Gastroesophageal sphincter (tissue), 4 donors: ENCODE measurements at regions not wholly inside any gene's neighbourhood (a gene's known extent, or its start where the extent isn't known, plus 50 kb on each side); places are given as distances from the start of the nearest gene placed in this dataset.
A peak's percentile ranks its signal among the peaks of the same experiment; 100 is the strongest.
"Not testable (repeated sequence)": the region's sequence is repeated elsewhere in the genome, so short reads cannot be mapped to it uniquely, and the experiment has no call there.

Source experiments
- ATAC-seq: fragments of 150-250 bp; one replicate; pipeline ENCODE4 v1.9.1; 2016; ENCODE audit warnings: mild to moderate bottlenecking, moderate library complexity
- H3K27ac ChIP-seq, 4 donors: fragments of 200-600 bp; sonication (generic) in 3 of 4; 1 replicate in 3 of 4; 2 replicates in 1 of 4; pipeline ENCODE4 v1.5.1; 2016 to 2019
- H3K27me3 ChIP-seq: fragments of 200-600 bp; sonication (generic); one replicate; pipeline ENCODE4 v1.5.1; 2019
- H3K36me3 ChIP-seq, 2 donors: fragments of 200-600 bp; sonication (generic); one replicate each; pipeline ENCODE4 v1.5.1; 2019; ENCODE audit warnings: control low read depth in 1 of 2
- H3K4me1 ChIP-seq, 3 donors: fragments of 200-600 bp; sonication (generic); 1 replicate in 2 of 3; 2 replicates in 1 of 3; pipeline ENCODE4 v1.5.1; 2016 to 2019; ENCODE audit warnings: control low read depth in 2 of 3
- H3K4me3 ChIP-seq, 2 donors: fragments of 200-600 bp; sonication (generic); one replicate each; pipeline ENCODE4 v1.5.1; 2019; ENCODE audit warnings: mild to moderate bottlenecking in 1 of 2, moderate library complexity in 1 of 2
- H3K9me3 ChIP-seq, 3 donors: fragments of 200-600 bp; sonication (generic); one replicate each; pipeline ENCODE4 v1.5.1; 2017 to 2019; ENCODE audit warnings: control low read depth in 2 of 3
- CTCF ChIP-seq, 4 experiments: fragments of 200-600 bp in 2 of 4; fragments of 450-650 bp in 2 of 4; sonication (generic) in 1 of 4; IDR thresholded peaks; one replicate each; pipeline ENCODE4 v1.5.1; 2017 to 2019; ENCODE audit warnings: antibody characterized with exemption in 4 of 4, mild to moderate bottlenecking in 2 of 4, moderate library complexity in 2 of 4
- EP300 ChIP-seq: sonication (generic); formaldehyde crosslinking; IDR thresholded peaks from one replicate; pipeline ENCODE4 v1.6.1; 2017; ENCODE audit warnings: antibody characterized with exemption, mild to moderate bottlenecking
- POLR2A ChIP-seq, 2 donors: fragments of 450-650 bp; IDR thresholded peaks; one replicate each; pipeline ENCODE4 v1.6.1; 2017; ENCODE audit warnings: antibody characterized with exemption in 2 of 2, mild to moderate bottlenecking in 2 of 2, moderate library complexity in 1 of 2
- POLR2AphosphoS5 ChIP-seq: sonication (generic); formaldehyde crosslinking; IDR thresholded peaks from one replicate; pipeline ENCODE4 v1.6.1; 2017; ENCODE audit warnings: antibody characterized with exemption
- WGBS, 2 donors: methylation state at CpG; one replicate each; pipeline ENCODE4 v1.1.5; 2018; ENCODE audit warnings: low coverage in 1 of 2; 5-methylcytosine and 5-hydroxymethylcytosine counted together

GRCh38 chr7:73918926-73919693 is 58.2 kb downstream of the TMEM270 start:
- Histone ChIP-seq H3K9me3 (no peaks in the 10 kb centered on the region), H3K27me3 (no peaks in the 10 kb centered on the region), H3K36me3 (no peaks in the 10 kb centered on the region), H3K4me1 (peaks cover 0 to 13% (median 0%) of the 10 kb centered on the region in 3 donors), H3K4me3 (no peak overlapping the region), H3K27ac (no peak overlapping the region)
- TF ChIP-seq POLR2AphosphoS5: no peak
- TF ChIP-seq CTCF (IDR thresholded peaks at IDR 0.05): no peak
- no peak for TF ChIP-seq POLR2A (IDR thresholded peaks at IDR 0.05)
- TF ChIP-seq EP300: no peak
- WGBS, 2 donors: 77 to 87% methylated on average over 2 to 12 of the region's 18 CpGs
- no peak for ATAC-seq

DNA sequence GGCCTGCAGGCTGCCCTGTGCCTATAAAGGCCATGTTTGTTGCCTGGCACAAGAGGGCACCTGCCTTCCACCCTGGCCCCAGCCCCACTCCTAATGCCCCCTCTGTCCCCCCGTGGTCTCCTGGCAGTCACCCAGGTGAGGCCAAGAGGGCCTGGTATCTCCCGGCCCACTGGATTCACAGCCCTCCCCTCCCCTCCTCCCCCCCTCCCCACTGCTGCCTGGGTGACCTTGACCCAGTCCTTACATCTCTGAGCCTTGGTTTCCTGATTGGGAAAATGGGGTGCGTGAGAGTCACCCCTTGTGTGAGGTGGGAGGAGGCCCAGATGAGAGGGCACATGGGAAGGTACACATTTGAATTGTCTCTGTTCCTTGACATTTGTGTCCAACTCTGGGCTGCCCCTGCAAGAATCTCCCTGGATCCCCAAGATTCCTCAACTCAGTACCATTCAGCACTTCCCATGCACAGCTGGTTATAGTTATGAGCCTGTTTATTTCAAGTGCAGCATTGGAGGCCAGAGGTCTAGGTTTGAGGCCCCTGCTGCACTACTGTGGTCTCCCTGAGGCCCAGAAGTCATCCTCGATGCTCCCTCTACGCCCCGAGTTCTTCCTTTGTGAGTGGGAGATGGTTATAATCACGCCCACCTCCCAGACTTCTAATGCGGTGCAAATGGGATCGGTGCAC is 58.9 kb downstream of the TMEM270 start:
- WGBS, 2 donors: 84% methylated on average over 6 of the region's 9 CpGs; no CpG with 5 or more reads in 1 of the 2 donors
- no peak for ATAC-seq
- no peak overlapping the region for H3K27ac ChIP-seq
- peaks cover 0 to 16% (median 0%) of the 10 kb centered on the region in 3 donors for H3K4me1 ChIP-seq
- TF ChIP-seq POLR2A (IDR thresholded peaks at IDR 0.05): no peak
- TF ChIP-seq EP300: no peak
- TF ChIP-seq CTCF (IDR thresholded peaks at IDR 0.05): no peak
- no peaks in the 10 kb centered on the region for H3K36me3 ChIP-seq
- no peak overlapping the region for H3K4me3 ChIP-seq
- no peaks in the 10 kb centered on the region for H3K27me3 ChIP-seq
- H3K9me3 ChIP-seq: no peaks in the 10 kb centered on the region

- Histone ChIP-seq H3K4me1 (peaks cover 0 to 23% (median 0%) of the 10 kb centered on the region in 3 donors), H3K4me3 (no peak overlapping the region), H3K27ac (no peak overlapping the region), H3K27me3 (no peaks in the 10 kb centered on the region), H3K9me3 (no peaks in the 10 kb centered on the region), H3K36me3 (no peaks in the 10 kb centered on the region)
- WGBS, 2 donors: 73% methylated on average over 15 of the region's 22 CpGs; no CpG with 5 or more reads in 1 of the 2 donors
- ATAC-seq: no peak
- TF ChIP-seq POLR2AphosphoS5: no peak
- no peak for TF ChIP-seq CTCF (IDR thresholded peaks at IDR 0.05)
- no peak for TF ChIP-seq EP300
- no peak for TF ChIP-seq POLR2A (IDR thresholded peaks at IDR 0.05)
Measured at GRCh38 chr7:73920406-73921134, 59.6 kb downstream of the TMEM270 start.

DNA sequence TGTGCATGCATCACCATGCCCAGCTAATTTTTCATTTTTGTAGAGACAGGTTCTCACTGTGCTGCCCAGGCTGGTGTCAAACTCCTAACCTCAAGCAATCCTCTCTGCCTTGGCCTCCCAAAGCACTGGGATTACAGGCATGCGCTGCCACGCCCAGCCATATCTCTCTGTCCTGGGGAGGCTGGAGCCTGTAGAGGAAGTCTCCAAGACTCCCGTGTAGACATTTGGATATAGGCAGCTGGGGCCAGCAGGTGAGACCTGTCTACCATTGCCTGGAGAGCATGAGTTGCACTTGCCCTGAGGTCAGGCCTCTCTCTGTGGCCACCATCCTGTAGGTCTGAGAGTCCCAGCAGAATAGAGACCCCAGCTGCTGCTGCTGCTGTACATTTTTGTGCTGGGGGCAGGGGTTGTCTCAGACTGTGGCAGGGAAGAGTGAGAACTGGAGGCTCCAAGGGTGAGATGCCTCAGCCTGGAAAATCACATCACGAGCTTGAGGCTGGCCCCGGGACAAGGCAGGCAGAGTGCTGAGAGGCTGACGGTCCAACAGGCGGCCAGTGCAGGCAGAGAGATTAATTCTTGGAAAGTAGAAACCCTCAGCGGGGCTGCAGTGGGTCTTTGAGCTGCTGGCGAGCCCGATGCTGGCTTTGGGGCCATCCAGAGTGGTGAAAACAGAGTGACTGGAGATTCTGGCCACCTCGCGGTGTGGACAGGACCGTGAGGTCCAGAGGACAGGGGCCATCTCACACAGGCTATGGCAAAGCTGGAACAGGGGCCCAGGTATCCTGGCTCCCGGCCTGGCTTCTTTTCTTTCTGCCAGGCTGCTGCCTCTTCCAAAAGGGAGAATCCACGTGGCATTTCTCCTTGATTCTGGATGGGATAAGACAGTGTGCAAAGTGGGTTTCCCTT is 60.9 kb downstream of the TMEM270 start:
- Histone ChIP-seq H3K27ac (peak overlapping the region in 1 of 4 donors; percentile 44), H3K27me3 (no peaks in the 10 kb centered on the region), H3K4me3 (no peak overlapping the region), H3K36me3 (no peaks in the 10 kb centered on the region), H3K9me3 (peaks cover 0 to 6% (median 0%) of the 10 kb centered on the region in 3 donors), H3K4me1 (peaks cover 0 to 24% (median 0%) of the 10 kb centered on the region in 3 donors)
- TF ChIP-seq CTCF (IDR thresholded peaks at IDR 0.05) (no peak), EP300 (no peak), POLR2A (IDR thresholded peaks at IDR 0.05) (no peak), POLR2AphosphoS5 (no peak)
- peak; percentile 67 for ATAC-seq
- WGBS, 2 donors: 24% methylated on average over 3 of the region's 15 CpGs; no CpG with 5 or more reads in 1 of the 2 donors

GRCh38 chr7:73928644-73929043 is 67.7 kb downstream of the TMEM270 start:
- ATAC-seq, H3K27me3 ChIP-seq, H3K4me3 ChIP-seq, H3K27ac ChIP-seq, H3K36me3 ChIP-seq, H3K9me3 ChIP-seq: not testable (repeated sequence)
- WGBS, 2 donors: 77 to 80% methylated on average over 3 to 9 of the region's 9 CpGs
- H3K4me1 ChIP-seq: peaks cover 0 to 18% (median 0%) of the 10 kb centered on the region in 3 donors
